GM04504 (cell line): ENCODE measurements at regions not wholly inside any gene's neighbourhood (a gene's known extent, or its start where the extent isn't known, plus 50 kb on each side); places are given as distances from the start of the nearest gene placed in this dataset.

Experiments
- DNase-seq: peaks from one replicate; pipeline ENCODE4 v3.0.0-alpha.2; 2012; ENCODE audit warnings: low read depth

DNA sequence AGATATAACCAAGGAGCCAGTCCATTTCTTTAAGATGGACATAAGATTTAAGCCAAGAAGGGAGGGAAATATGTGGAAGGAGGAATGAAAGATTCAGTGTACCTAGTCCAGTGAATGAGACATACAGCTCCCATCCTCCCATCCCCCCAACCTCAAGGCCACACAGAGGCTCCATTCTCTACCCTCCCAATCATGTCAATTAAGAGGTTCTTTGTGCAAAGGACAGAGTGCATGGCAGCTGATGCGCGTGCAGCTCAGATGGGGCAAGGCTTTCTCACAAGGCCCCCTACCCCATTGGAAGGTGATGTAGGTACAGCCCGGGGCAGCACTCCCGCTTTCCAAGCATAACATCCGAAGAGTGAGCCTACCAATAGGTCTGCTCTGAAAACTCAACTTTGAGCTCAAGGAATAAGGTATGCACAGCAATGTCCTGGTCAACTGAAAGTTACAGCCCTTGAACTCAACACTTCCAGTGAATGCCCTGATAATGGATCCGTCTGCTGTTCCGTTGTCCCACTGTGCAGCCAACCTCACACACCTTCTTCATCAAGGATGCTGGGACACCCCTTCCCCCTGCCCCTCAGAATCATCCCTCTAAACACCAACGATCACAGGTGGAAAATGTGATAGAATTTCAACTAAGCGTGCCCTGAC lies 458.1 kb downstream of the SOX9 start:
- no peak for DNase-seq

DNA sequence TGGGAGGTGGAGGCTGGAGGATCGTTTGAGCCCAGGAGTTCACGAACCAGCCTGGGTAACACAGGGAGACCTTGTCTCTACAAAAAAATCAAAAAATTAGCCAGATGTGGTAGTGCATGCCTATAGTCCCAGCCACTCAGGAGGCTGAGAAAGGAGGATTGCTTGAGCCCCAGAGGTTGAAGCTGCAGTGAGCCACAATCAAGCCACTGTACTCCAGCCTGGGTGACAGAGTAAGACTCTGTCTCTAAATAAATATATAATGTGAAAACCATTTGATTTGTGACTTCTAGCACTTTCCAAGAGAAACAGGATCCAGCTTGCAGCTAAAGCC lies 459.1 kb downstream of the SOX9 start:
- DNase-seq, result no peak

DNA sequence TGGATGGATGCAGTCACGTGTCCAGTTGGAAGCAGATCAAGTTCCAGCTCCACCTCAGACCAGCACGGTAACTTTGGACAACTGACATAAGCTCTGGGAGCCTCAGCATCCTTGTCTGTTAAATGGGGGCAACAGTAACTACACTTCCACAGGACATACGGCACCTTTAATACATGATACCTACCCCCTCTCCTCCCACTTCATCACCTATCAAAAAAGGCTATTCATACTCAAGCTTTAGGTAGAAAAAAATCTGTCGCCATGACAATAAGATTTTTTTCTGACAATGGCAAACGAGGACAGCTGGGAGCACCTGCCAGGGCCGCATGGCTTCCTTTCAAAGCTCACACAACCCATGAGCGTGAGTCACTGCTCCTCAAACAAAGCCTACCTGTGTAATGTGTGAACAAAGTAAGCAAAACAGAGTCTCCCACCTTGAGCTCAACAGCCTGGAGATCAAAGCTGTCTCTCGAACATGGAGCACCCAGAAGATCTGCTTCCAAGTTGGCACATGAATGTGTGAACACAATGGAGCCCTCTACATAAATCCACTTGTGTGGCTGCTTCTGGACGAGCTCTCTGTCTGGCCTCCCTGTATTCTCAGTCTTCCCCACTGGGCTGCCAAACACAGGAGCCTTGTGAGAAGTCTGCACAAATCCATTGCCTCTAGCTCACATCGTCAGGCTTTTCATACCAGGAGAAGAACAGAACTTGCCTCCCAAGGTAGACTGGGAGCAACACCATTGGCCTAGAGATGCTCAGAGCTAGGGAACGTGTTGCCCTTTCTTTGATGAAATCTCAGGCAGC lies 459.7 kb downstream of the SOX9 start:
- DNase-seq, result no peak

DNA sequence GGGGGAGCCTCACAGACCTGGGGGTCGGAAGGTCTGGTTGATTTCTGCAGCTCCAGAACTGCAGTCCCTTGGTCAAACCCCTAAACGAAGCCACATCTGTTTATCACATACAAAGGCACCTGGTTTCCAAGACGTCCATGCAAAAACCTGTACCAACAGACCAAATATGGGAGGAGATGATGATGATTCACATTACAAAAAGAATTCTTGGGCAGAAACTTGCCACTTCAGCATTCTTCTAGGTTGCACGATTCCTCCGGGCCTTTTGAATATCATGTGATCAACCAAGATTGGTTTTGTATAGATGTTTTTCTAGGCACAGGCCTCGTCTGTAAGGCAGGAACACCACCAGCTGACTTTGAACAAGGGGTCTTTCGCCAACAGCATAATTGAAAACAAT lies 466.3 kb downstream of the SOX9 start:
- no peak for DNase-seq

- no peak for DNase-seq
Measured at GRCh38 chr17:72587773-72588511, 467.1 kb downstream of the SOX9 start.

GRCh38 chr17:72588561-72588960 lies 467.7 kb downstream of the SOX9 start:
- DNase-seq, result no peak

DNA sequence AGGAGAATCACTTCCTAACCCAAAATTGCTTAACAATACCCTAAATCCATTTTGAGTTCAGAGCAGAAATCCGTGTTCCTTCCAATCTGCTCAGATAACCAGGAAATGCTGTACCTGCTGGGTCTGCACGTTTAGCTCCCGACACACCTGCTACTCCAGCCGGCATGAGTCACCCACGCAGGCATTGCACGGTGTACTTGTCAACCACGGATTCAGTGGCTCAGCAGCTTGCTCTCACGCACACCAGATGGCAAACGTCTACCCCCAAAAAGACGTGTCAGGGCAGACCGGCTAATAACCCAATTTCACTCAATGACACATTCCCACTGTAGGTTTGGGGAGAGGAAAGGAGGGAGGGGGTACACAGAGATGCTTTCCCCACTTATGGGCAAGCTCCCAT lies 468.1 kb downstream of the SOX9 start:
- DNase-seq, result no peak

- DNase-seq, result no peak
Measured at GRCh38 chr17:72590382-72590781, 469.6 kb downstream of the SOX9 start.

DNA sequence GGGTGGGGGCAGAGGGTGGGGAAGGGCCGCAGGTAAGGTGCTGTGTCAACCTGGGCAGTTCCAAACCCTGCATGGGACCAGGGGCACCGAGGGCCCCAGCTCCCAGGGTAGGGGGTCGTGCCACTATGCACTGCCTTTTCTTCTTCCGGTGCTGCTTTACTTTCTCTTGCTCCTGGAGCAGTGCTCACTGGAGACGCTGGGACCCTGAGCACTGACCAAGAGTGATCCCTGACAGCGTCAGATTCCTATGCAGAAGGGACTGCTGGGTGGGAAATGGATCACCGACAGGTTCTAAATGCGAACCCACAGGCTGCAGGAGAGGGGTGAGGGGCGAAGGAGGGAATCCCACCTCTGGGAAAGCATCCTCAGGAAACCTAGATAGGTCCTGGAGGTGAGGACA lies 470.1 kb downstream of the SOX9 start:
- no peak for DNase-seq

- no peak for DNase-seq
Measured at GRCh38 chr17:72591289-72592241, 470.7 kb downstream of the SOX9 start.

GRCh38 chr17:72592242-72592966 lies 471.6 kb downstream of the SOX9 start:
- no peak for DNase-seq

- DNase-seq, result no peak
Measured at GRCh38 chr17:72592967-72593325, 472.1 kb downstream of the SOX9 start.

- no peak for DNase-seq
Measured at GRCh38 chr17:72594248-72594647, 473.4 kb downstream of the SOX9 start.
